ENCODE measurements at regions not wholly inside any gene's neighbourhood (a gene's known extent, or its start where the extent isn't known, plus 50 kb on each side); places are given as distances from the start of the nearest gene placed in this dataset.

DNA sequence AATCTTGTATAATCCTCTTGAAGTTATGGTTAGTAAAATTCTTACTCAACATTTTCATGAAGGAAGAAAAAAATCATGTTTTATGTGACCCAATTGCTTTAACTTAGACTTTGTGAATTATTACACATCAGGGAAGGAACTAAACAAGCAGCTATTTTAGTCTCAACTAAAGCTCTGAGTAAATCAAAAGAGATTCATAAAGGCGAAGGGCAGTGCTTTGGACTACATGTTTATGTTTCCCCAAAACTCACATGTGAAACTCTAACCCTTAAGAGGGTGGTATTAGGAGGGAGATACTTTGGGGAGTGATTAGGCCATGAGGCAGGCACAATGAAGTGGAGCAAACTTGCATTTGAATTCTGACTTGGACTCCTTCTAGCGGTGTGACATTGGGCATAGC lies 283.7 kb upstream of the POU3F3 start:
- TF ChIP-seq, protein P1, sequence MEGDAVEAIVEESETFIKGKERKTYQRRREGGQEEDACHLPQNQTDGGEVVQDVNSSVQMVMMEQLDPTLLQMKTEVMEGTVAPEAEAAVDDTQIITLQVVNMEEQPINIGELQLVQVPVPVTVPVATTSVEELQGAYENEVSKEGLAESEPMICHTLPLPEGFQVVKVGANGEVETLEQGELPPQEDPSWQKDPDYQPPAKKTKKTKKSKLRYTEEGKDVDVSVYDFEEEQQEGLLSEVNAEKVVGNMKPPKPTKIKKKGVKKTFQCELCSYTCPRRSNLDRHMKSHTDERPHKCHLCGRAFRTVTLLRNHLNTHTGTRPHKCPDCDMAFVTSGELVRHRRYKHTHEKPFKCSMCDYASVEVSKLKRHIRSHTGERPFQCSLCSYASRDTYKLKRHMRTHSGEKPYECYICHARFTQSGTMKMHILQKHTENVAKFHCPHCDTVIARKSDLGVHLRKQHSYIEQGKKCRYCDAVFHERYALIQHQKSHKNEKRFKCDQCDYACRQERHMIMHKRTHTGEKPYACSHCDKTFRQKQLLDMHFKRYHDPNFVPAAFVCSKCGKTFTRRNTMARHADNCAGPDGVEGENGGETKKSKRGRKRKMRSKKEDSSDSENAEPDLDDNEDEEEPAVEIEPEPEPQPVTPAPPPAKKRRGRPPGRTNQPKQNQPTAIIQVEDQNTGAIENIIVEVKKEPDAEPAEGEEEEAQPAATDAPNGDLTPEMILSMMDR (IDR thresholded peaks at IDR 0.05): no peak
- TF ChIP-seq POLR2A (IDR thresholded peaks at IDR 0.05) (no peak), POLR2AphosphoS5 (IDR thresholded peaks at IDR 0.05) (no peak)
